GM18511 (cell line): ENCODE measurements at regions not wholly inside any gene's neighbourhood (a gene's known extent, or its start where the extent isn't known, plus 50 kb on each side); places are given as distances from the start of the nearest gene placed in this dataset.

ENCODE experiments used
- ATAC-seq: cut with Tn5 transposase; IDR thresholded peaks from one replicate; pipeline ENCODE4 v1.9.1; 2021; ENCODE audit warnings: mild to moderate bottlenecking, moderate library complexity; ENCODE audit not compliant: unreplicated experiment

DNA sequence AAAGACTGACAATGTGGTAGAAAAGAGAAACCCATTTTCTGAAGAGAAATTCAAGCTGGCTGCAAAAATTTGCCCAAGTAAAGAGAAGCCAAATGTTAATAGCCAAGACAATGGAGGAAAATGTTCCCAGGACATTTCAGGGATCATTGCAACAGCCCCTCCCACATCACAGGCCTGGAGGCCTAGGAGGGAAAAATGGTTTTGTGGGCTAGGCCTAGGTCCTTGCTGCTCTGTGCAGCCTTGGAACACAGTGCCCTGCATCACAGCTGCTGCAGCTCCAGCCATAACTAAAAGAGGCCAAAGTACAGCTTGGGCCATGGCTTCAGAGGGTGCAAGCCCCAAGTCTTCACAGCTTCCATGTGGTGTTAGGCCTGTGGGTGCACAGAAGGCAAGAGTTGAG, 332.4 kb upstream of the LRIG3 start:
- no peak for ATAC-seq

DNA sequence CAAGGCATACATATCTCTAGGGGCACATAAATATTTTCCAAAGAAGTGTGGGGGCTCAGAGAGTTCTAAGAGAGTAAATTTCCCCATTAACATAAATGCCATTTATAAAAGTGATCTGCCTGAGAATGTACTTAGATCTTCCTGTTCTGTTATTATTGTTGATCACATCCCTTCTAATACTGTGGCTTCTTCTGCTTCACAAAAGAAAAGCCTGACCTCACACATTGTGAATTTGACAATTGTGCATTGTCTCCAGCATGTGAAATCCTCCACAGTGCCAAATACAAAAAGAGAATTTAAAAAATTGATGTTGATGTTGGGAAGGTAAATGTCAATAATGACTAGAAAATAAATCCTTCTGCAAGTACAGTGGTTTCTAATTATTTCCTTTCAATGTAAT, 330.5 kb upstream of the LRIG3 start:
- no peak for ATAC-seq

DNA sequence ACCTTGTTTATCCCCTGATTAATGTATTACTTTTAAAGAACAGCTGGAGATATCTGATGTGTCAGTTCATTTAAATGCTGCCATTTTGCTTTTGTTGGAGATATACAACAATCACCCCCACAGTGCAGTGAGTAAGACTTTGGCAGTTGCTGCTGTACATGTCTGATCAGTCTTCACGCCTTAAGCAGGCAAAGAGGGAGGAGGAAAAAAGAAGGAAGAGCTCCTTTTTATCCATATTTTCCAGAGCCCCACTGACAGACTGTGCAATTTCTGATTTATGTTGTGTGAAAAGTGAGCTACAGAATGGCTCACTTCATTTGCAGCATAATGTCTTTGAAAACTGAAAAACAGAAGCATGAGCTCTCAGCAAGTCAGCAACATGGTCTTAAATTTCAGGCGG, 319.7 kb upstream of the LRIG3 start:
- no peak for ATAC-seq

DNA sequence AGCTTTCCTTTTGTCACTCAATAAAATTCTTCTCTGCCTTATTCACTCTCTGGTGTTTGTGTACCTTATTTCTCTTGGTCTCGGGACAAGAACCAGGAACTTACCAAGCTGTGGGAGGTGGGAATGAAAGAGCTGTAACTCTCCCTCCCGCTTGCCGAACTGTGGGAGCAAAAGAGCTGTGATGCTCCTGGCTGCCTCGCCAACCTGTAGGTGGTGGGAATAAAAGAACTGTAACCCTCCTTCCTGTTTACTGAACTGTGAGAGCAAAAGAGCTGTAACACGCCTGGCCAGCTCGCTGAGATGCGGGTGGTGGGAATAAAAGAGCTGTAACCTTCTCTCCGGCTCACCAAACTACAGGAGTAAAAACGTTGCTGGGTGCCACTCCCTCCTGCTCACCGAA, 314.1 kb upstream of the LRIG3 start:
- ATAC-seq, result no peak

DNA sequence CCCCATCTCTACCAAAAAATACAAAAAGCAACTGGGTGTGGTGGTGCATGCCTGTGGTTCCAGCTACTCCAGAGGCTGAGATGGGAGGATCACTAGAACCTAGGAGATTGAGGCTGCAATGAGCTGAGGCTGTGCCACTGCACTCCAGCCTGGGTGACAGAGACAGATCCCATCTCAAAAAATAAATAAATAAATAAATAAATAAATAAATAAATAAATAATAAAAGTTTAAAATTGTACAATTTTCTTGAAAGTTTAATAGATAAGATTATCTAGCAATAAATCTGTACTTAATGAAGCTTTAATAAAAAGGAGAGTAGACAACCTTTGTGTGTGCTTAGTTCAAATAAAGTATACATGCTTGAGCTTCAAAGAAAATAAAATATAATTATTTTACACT, 310.0 kb upstream of the LRIG3 start:
- no peak for ATAC-seq

DNA sequence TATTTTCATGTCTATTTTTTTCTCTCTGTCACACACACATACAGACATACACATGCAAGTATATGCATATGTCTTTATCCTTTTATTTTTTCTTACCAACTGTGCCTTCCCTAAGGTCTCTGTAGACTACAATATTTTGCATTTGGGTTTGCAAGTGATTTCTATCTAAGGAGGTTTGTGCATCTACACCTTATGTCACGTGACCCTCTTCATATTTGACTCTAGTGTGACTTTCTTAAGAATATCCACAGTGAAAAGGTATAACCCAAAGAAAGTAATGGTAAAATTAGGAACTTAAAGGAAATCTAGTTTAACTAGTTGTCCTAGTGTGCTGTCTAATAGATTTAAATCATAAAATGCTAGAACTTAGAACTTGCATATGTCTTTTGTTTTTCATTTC, 298.8 kb upstream of the LRIG3 start:
- ATAC-seq, result no peak

DNA sequence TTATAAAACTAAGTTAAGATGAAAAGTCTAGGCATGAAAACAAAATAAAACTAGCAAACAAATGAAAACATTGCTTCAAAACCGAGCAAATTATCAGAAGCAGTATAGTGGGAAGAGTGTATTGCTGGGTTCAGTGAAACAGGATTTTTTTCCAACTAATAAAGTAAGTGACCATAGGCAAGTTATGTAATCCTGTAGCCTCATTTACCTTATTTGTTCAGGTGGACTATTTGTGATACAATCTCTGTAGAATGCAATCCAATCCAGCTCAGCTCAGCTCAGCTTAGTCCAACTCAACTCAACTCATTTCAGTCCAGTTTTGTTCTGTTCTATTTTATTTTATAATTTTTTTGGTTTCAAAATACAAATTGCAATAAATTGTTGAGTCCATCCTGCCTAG, 276.7 kb upstream of the LRIG3 start:
- no peak for ATAC-seq

DNA sequence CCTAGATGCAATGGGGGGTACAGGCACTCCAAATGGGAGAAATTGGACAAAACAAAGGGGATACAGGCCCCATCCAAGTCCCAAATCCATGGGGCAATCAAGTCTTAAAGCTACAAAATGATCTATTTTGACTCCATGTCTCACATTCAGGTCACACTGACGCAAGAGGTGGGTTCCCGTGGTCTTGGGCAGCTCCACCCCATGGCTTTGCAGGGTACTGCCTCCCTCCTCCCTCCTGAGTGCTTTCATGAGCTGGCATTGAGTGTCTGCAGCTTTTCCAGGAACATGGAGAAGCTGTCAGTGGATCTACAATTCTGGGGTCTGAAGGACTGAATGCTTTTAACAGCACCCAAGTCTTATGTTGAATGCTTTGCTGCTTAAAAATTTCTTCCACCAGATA, 274.5 kb upstream of the LRIG3 start:
- no peak for ATAC-seq

DNA sequence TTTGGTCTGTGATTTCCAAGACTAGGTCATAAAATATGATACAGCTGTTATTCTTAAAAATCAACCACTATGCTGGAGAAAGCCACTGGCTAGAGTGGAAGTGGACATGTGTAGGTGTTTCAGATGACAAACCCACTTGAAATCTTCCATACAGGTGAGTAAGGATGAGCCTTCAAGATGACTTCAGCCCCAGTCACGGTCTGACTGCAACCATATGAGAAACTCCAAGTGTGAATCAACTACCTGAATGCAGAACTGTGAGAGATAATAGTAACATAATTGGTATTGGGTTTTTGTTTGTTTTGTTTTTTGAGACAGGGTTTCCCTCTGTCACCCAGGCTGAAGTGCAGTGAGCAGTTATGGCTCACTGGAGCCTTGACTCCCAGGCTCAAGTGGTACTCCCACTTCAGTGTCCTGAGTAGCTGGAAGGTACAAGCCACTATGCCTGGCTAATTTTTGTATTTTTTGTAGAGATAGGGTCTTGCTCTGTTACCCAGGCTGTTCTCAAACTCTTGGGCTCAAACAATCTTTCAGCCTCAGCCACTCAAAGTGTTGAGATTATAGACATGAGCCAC, 273.3 kb upstream of the LRIG3 start:
- no peak for ATAC-seq

DNA sequence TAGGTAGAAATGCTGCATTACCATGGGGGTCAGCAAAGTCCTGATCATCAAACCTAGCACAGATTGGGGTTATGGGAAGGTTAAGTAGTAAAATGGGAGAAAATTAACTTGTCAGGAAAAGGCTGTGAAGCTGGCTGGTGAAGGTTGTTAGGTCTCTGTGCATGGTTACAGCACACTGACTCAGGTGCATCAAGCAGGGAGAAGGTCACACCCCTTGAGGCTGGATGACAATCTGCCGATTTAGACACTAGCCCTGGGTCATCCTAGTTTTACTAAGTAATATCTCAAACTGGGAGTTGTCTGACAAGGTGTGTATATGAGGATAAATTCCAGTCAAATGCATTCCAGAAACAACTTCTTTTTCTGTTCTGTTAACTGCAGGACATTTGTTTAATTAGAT, 271.1 kb upstream of the LRIG3 start:
- no peak for ATAC-seq

DNA sequence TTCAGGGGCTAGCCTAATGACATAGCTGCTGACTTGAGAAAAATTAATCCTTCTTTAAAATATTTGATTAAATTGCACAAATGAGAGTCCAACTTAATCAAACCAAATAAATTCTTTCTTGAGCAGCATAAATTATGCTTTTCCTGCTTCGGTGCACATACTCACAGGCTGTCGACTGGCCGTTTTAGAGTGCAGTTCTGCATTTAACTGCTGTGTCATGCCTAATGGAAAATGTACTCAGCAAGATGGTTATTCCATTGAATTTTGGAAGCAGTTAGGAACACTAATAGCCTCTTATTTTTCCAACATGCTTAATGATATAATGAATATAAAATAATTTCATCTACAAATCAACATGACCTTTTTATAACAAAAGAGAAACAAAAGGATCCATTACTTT, 266.1 kb upstream of the LRIG3 start:
- ATAC-seq, result no peak

DNA sequence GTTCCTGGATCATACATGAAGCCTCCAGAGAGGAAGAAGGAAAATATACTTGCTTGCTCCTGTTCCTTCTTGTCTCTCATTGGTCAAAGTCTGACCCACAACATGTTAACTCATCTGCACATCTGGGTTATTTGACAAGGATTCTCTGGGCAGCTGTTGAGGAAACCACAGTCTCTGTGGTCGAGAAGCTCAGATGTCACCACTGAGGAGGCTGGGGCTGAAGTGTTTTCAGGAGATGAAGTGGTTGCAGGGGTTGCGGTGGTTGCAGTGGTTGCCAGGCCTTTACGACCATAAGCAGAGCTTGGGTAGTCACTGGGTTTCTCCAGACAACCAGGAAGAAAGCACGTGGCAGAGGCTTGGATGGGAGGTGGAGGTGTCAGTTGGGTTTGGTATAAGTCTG, 265.0 kb upstream of the LRIG3 start:
- ATAC-seq, result no peak

DNA sequence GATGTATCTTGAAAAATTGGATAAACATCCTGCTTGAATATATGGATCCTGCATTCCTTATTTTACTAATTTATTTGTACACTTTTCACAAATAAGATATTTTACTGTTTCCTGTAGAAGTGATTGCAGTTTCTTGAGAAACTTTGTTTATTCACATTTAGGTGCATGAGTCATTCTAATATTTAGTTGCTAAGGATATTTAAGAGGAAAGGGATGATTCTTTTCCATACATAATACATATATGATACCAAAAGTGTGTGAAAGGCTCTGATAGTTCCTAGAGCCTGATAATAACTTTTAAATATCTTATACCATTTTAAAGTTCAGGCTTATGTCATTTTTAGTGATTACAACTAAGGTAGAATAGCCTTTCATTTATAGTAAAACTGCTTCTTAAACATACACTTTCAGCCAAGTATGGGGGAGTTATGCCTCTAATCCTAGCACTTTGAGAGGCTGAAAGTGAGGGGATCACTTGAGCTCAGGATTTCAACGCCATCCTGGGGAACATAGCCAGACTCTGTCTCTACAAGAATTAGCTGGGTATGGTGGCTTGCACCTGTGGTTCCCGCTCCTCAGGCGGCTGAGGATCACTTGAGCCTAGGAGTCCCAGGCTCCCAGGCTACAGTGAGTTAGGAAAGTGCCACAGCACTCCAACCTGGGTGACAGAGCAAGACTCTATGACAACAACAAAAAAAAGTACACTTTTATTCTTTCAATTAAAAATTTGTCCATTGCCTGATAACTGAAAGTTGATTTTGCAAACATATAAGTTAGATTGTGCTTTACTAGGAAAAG, 262.6 kb upstream of the LRIG3 start:
- no peak for ATAC-seq

DNA sequence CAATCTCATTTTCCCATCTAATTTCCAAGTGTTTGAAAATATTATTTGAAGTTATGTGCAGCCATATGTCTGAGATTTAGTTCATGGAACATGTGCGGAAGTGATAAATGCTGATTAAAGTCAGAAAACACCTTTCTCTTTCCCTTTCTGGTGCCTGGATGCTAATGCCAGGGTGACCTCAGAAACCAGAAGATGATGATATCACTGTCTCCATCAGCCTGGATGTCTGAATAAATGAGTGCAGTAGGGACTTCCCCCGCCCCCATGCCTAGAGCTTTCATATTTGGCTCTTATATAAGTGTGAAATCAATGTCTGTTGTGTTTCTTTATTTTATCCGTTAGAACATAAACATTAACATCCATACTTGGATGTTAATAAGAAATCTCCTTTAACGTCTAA, 261.9 kb upstream of the LRIG3 start:
- no peak for ATAC-seq

DNA sequence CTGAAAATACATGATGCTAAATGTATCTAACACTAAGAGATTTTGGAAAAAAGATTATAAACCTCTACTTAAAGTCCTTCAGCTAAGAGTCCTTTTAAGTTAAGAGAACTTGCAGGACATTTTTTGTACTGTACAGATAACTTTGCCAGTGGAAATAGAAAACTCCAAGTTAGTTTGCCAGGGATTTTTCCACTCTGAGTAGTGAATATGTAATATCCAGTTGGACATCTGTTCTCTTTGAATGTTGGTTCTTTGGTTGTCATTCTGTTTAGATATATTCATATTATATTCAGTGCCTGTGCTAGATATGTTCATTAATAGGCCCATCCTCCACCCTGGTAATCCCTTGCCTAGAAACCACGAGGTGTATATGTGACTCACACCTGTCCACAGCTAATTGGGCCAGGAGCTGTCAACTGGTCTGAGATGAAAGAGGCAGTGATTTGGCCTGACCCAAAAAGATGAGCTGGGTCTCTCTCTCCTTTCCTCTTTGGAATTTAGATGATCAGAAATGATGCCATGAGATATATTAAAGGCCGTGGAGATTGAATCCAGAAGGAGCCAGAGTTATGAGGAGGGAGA, 261.0 kb upstream of the LRIG3 start:
- no peak for ATAC-seq

DNA sequence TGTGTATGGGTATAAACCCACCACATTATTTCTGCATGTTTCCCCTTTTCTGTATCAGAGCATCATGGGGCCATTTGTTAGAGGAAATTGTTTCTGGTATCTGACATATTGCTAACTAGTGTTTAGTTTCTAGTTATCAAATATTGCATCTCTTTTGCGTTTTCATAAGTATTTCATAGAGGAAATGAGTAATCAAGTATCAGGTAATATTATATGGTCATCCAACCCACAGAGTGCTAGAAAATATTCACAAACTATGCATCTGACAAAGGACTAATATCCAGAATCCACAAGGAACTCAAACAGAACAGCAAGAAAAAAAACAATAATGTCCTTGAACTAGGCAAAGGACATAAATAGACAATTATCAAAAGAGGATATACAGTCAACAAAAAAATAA, 258.9 kb upstream of the LRIG3 start:
- no peak for ATAC-seq

DNA sequence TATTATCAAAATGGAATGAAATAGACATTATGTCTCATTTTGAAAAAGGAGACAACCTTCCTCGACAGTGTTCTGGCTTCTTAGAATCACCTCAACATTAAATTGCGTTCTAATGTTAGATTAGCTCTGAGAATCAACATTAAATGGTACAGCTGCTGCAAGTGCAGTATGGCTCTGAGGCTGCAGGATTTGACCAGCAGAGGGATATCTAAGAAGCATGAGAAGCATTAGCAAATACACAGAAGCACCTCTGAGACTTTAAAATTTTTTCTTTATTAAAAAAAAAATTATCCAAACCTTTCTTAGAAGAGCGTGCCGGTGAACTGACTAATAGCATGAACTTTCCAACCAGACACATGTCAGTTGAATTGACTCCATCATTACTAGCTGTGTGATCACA, 253.4 kb upstream of the LRIG3 start:
- ATAC-seq, result no peak

DNA sequence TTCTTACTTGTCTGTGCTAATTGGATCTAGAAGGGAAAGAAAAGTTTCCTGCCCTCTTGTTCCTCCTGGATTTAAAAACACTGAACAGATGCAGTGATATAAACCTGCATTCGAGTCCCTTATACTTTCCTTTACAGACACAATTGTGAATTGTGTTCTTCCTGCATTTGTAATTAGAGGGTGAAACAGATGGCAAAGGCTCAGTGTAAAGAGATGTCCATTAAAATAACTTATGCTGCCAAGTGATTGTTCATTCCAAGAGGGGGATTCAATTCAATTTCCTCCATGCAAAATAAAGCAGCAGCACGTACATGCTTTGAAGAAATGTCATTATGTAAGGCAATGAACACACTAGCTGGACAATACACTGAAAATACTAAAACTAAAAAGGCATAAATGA, 248.3 kb upstream of the LRIG3 start:
- no peak for ATAC-seq

DNA sequence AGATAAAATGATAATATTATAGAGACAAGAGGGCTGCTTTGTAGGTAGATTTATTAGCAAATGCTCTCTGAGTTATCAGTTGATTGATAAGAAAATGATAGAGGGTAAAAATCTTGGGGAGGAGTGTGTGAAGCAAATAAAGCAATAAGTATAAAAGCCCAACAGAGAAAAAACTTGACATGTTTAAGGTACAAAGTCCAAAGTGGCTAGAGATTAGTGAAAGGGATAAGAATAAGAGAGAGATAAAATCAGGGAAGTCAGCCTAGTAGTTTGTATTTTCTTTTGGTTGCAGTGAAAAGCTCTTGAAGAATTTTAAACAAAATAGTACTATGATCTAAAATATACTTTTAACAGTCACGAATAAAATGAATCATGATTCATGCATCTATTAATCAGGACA, 246.2 kb upstream of the LRIG3 start:
- no peak for ATAC-seq

DNA sequence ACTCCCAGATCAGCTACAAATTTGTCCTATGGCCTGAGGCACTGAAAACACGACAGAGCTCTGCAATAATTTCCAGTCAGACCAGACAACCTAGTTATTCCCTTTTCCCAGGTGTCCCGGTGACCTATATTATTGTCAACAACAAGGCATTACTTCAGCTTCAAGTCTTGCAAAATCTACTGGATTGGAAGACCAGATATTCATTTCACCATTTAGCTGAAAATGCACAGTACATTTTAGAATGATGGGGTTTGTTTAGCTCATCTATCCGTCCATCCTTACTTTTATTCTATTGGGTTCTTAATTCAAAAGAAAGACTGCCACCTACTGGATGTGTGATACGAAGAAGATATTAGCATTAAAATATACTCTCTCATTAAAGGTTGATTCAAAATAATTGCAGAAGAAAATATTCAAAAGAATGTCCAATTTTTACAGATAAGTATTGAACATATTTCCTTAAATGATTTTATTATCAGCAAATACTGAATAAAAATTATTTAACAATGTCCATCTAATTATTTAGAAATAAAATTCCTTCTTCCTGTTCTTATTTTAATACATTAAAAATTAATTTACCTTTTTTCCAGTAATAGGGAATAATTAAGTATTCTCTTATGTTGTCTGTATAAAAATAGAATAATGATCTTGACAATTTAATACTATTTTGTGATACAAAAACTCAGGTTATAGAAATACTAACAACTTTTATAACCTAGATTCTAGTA, 244.9 kb upstream of the LRIG3 start:
- ATAC-seq, result no peak

DNA sequence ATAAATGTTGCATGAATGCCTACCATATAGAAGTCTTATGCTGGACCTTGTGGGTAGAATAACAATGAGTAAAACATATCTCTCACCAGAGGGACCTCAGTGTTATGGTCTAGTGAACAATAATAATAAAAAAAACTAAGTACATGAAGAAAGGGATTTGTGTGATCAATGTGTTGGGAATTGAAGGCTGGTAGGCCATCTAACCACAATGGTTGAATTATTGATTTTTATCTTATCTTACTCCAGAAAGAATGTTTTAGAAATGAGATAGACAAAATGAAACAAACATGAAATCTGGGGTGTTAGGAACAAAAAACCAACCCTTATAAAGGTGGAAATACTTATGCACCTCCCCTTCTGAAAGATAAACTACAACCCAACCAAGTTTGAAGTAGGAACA, 243.9 kb upstream of the LRIG3 start:
- no peak for ATAC-seq

DNA sequence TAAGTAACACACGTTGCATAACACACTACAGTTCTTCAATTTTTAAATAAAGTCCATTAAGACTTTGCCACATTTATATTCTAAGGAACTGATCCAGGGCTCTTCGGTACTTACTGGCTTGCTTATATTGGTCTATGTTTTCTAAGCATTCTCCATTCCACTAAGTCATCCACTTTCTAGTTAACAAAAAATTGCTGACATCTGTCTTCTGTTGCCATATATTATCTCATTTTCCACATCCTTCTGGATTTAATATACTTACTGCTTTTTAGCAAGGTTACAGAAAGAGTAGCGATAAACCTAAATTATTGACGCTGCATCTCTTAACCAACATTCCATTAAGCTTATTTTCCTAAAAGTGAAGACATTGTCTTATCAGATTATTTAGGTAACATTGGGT, 238.4 kb upstream of the LRIG3 start:
- no peak for ATAC-seq
